G401 (cell line): ENCODE measurements at regions not wholly inside any gene's neighbourhood (a gene's known extent, or its start where the extent isn't known, plus 50 kb on each side); places are given as distances from the start of the nearest gene placed in this dataset.

ENCODE experiments used
- DNase-seq: peaks from one replicate; pipeline ENCODE4 v3.0.0-alpha.2; 2015; ENCODE audit warnings: low spot score
- in situ Hi-C: cut with HindIII; loops from 2 replicates; pipeline ENCODE4 v1.10.0; 2016; ENCODE audit warnings: low sequenced_read_pairs, mixed read lengths

- in situ Hi-C loops = no loop called here
- no peak for DNase-seq
These were observed 138.4 kb downstream of the HNMT start for GRCh38 chr2:138102664-138103063.

- in situ Hi-C loops = no loop called here
These were observed 138.9 kb downstream of the HNMT start for GRCh38 chr2:138103156-138103555.

GRCh38 chr2:138104071-138104470 lies 139.8 kb downstream of the HNMT start:
- no peak for DNase-seq
- in situ Hi-C loops = no loop called here

More at GRCh38 chr2:138103156-138103555, 138.9 kb downstream of the HNMT start:
- no peak for DNase-seq

- no peak for DNase-seq
- in situ Hi-C loops = no loop called here
These were observed 141.1 kb downstream of the HNMT start for GRCh38 chr2:138105358-138105757.

GRCh38 chr2:138106606-138107005 lies 142.3 kb downstream of the HNMT start:
- no peak for DNase-seq
- in situ Hi-C loops = no loop called here

GRCh38 chr2:138107288-138107687 lies 143.0 kb downstream of the HNMT start:
- no peak for DNase-seq
- in situ Hi-C loops = no loop called here

GRCh38 chr2:138110453-138111083 lies 146.3 kb downstream of the HNMT start:
- in situ Hi-C loops = no loop called here
- no peak for DNase-seq

- in situ Hi-C loops = no loop called here
- no peak for DNase-seq
These were observed 148.3 kb downstream of the HNMT start for GRCh38 chr2:138112536-138112935.

- DNase-seq = no peak
- in situ Hi-C loops = no loop called here
These were observed 149.7 kb downstream of the HNMT start for GRCh38 chr2:138113871-138114525.

GRCh38 chr2:138115666-138116065 lies 151.4 kb downstream of the HNMT start:
- in situ Hi-C loops = no loop called here
- DNase-seq = no peak

- in situ Hi-C loops = no loop called here
- DNase-seq = no peak
These were observed 152.2 kb downstream of the HNMT start for GRCh38 chr2:138116456-138116855.

- in situ Hi-C loops = no loop called here
- DNase-seq = no peak
These were observed 157.7 kb downstream of the HNMT start for GRCh38 chr2:138121666-138122661.

- DNase-seq = no peak
- in situ Hi-C loops = no loop called here
These were observed 158.6 kb downstream of the HNMT start for GRCh38 chr2:138122891-138123290.

- no peak for DNase-seq
- in situ Hi-C loops = no loop called here
These were observed 159.5 kb downstream of the HNMT start for GRCh38 chr2:138123741-138124140.

- DNase-seq = no peak
- in situ Hi-C loops = no loop called here
These were observed 160.2 kb downstream of the HNMT start for GRCh38 chr2:138124521-138124920.

GRCh38 chr2:138125306-138126288 lies 161.3 kb downstream of the HNMT start:
- in situ Hi-C loops = no loop called here
- DNase-seq = no peak

GRCh38 chr2:138132108-138132507 lies 167.8 kb downstream of the HNMT start:
- DNase-seq = no peak
- in situ Hi-C loops = no loop called here

GRCh38 chr2:138137949-138138348 lies 173.7 kb downstream of the HNMT start:
- in situ Hi-C loops = no loop called here
- DNase-seq = no peak

- in situ Hi-C loops = no loop called here
- peak; percentile 79 for DNase-seq
These were observed 183.5 kb downstream of the HNMT start for GRCh38 chr2:138147796-138148195.
